Osteoblast (primary cell): ENCODE measurements at regions not wholly inside any gene's neighbourhood (a gene's known extent, or its start where the extent isn't known, plus 50 kb on each side); places are given as distances from the start of the nearest gene placed in this dataset.

Source experiments
- DNase-seq: peaks from one replicate; pipeline ENCODE4 v3.0.0; 2011; ENCODE audit warnings: low spot score, mixed read lengths; ENCODE audit not compliant: insufficient read length; ENCODE audit errors: missing footprints
- H2AFZ ChIP-seq: 2 replicates; pipeline ENCODE4 v1.6.0; 2011; ENCODE audit warnings: mild to moderate bottlenecking, low read length
- H3K27ac ChIP-seq: 2 replicates; pipeline ENCODE4 v1.5.1; 2011; ENCODE audit warnings: mild to moderate bottlenecking, low read depth, low read length, moderate library complexity
- H3K27me3 ChIP-seq: 2 replicates; pipeline ENCODE4 v1.6.0; 2012; ENCODE audit warnings: mild to moderate bottlenecking, control low read depth, inconsistent platforms, low read length, moderate library complexity; ENCODE audit not compliant: insufficient read depth
- H3K36me3 ChIP-seq: 2 replicates; pipeline ENCODE4 v1.5.1; 2011; ENCODE audit warnings: mild to moderate bottlenecking, low read length, control low read depth, moderate library complexity; ENCODE audit not compliant: insufficient read depth
- H3K4me1 ChIP-seq: 2 replicates; pipeline ENCODE4 v1.5.1; 2011; ENCODE audit warnings: mild to moderate bottlenecking, low read length, control low read depth, moderate library complexity; ENCODE audit not compliant: insufficient read depth
- H3K4me2 ChIP-seq: 2 replicates; pipeline ENCODE4 v1.6.0; 2011; ENCODE audit warnings: mild to moderate bottlenecking, low read length; ENCODE audit not compliant: insufficient read depth
- H3K4me3 ChIP-seq: fragments of 200-600 bp; sonication (generic); 3 replicates; pipeline ENCODE4 v1.5.1; 2012; ENCODE audit warnings: mild to moderate bottlenecking, low read length, inconsistent platforms; ENCODE audit not compliant: insufficient read depth
- H3K79me2 ChIP-seq: 2 replicates; pipeline ENCODE4 v1.6.0; 2012; ENCODE audit warnings: mild to moderate bottlenecking, low read length, control low read depth, inconsistent platforms; ENCODE audit not compliant: insufficient read depth
- H3K9me3 ChIP-seq: 2 replicates; pipeline ENCODE4 v1.5.1; 2011; ENCODE audit warnings: low read depth, low read length, control low read depth
- H4K20me1 ChIP-seq: 2 replicates; pipeline ENCODE4 v1.6.0; 2012; ENCODE audit warnings: mild to moderate bottlenecking, low read length, control low read depth; ENCODE audit not compliant: insufficient read depth
- TF ChIP-seq, protein P1 (sequence below): IDR thresholded peaks from 2 replicates; pipeline ENCODE4 v1.5.1; 2011; ENCODE audit warnings: mild to moderate bottlenecking, low read depth, low read length, moderate library complexity; ENCODE audit errors: extremely low read depth

DNA sequence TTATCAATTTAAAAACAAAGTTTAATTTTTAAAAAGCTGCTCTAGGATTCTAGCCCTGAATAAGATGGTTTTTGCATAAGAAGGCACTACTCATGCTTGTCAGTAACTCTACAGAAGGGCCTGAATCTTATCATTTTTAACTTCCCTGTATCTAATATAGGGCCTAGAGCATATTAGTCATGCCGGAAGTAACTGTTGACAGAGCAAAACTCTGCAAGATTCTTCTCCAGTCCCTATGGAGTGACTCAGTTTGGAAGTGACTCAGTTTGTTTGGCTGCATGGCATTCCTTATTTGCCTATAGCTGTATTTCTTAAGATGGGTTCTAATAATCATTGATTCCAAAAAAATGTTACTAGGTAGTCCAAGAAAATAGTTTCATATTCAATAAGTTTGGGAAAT, 431.8 kb upstream of the HTR2C start:
- Histone ChIP-seq H3K36me3 (no peaks in the 10 kb centered on the region), H2AFZ (no peak overlapping the region), H3K27me3 (no peaks in the 10 kb centered on the region), H3K9me3 (no peaks in the 10 kb centered on the region), H3K79me2 (no peaks in the 10 kb centered on the region), H3K27ac (no peak overlapping the region), H3K4me1 (no peaks in the 10 kb centered on the region), H4K20me1 (no peaks in the 10 kb centered on the region), H3K4me3 (no peak overlapping the region), H3K4me2 (no peak overlapping the region)
- TF ChIP-seq, protein P1, sequence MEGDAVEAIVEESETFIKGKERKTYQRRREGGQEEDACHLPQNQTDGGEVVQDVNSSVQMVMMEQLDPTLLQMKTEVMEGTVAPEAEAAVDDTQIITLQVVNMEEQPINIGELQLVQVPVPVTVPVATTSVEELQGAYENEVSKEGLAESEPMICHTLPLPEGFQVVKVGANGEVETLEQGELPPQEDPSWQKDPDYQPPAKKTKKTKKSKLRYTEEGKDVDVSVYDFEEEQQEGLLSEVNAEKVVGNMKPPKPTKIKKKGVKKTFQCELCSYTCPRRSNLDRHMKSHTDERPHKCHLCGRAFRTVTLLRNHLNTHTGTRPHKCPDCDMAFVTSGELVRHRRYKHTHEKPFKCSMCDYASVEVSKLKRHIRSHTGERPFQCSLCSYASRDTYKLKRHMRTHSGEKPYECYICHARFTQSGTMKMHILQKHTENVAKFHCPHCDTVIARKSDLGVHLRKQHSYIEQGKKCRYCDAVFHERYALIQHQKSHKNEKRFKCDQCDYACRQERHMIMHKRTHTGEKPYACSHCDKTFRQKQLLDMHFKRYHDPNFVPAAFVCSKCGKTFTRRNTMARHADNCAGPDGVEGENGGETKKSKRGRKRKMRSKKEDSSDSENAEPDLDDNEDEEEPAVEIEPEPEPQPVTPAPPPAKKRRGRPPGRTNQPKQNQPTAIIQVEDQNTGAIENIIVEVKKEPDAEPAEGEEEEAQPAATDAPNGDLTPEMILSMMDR, result no peak
- no peak for DNase-seq

DNA sequence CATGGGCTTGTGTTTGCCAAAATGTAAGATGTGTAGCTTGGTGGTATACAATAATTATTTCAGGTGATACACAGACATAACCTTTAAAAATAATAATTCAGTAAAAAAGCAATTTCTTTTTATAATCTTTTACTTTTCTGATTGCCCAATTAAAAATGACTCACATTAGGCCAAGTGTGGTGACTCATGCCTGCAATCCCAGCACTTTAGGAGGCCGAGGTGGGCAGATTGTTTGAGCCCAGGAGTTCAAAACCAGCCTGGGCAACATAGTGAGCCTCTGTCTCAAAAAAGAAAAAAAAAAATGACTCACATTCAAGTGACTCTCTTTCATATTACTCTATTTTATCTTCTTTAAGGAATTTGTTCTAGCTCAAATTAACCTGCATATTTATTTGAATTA, 449.4 kb upstream of the HTR2C start:
- Histone ChIP-seq H3K79me2 (no peaks in the 10 kb centered on the region), H3K27me3 (no peaks in the 10 kb centered on the region), H3K9me3 (no peaks in the 10 kb centered on the region), H3K4me2 (no peak overlapping the region), H4K20me1 (no peaks in the 10 kb centered on the region), H2AFZ (no peak overlapping the region), H3K36me3 (no peaks in the 10 kb centered on the region), H3K4me1 (no peaks in the 10 kb centered on the region), H3K4me3 (no peak overlapping the region), H3K27ac (no peak overlapping the region)
- TF ChIP-seq, protein P1, result no peak
- DNase-seq, result no peak

DNA sequence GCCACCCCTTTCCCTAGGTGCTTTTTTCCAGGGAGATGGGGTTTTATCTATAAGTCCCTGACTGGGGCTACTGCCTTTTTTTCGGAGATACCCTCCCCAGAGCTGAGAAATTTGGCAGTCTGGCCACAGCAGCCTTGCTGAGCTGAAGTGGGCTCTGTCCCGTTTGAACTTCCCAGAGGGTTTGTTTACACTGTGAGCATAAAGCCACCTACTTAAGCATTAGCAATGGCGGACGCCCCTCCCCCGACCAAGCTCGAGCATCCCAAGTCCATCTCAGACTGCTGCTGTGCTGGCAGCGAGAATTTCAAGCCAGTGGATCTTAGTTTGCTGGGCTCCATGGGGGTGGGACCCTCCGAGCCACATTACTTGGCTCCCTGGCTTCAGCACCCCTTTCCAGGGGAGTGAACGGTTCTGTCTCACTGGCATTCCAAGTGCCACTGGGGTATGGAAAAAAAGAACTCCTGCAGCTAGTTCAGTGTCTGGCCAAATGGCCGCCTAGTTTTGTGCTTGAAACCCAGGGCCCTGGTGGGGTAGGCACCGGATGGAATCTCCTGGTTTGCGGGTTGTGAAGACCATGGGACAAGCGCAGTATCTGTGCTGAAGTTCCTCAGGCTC, 456.4 kb upstream of the HTR2C start:
- no peak overlapping the region for H2AFZ ChIP-seq
- no peak overlapping the region for H3K4me3 ChIP-seq
- H3K27me3 ChIP-seq, result no peaks in the 10 kb centered on the region
- TF ChIP-seq, protein P1, result no peak
- no peaks in the 10 kb centered on the region for H3K79me2 ChIP-seq
- H3K27ac ChIP-seq, result no peak overlapping the region
- no peaks in the 10 kb centered on the region for H4K20me1 ChIP-seq
- no peaks in the 10 kb centered on the region for H3K9me3 ChIP-seq
- no peak overlapping the region for H3K4me2 ChIP-seq
- H3K4me1 ChIP-seq, result no peaks in the 10 kb centered on the region
- DNase-seq, result no peak
- H3K36me3 ChIP-seq, result no peaks in the 10 kb centered on the region

DNA sequence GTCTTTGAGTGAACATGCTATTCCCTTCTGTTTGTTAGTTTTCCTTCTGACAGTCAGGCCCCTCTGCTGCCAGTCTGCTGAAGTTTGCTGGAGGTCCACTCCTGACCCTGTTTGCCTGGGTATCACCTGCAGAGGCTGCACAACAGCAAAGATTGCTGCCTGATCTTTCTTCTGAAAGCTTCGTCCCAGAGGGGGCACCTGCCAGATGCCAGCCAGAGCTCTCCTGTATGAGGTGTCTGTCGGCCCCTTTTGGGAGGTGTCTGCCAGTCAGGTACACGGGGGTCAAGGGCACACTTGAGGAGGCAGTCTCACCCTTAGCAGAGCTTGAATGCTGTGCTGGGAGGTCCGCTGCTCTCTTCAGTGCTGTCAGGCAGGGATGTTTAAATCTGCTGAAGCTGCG, 456.9 kb upstream of the HTR2C start:
- Histone ChIP-seq H3K4me1 (no peaks in the 10 kb centered on the region), H3K27ac (no peak overlapping the region)

More for the DNA sequence above, 456.9 kb upstream of the HTR2C start:
- no peaks in the 10 kb centered on the region for H3K27me3 ChIP-seq
- H4K20me1 ChIP-seq, result no peaks in the 10 kb centered on the region
- no peaks in the 10 kb centered on the region for H3K79me2 ChIP-seq
- no peak overlapping the region for H2AFZ ChIP-seq
- TF ChIP-seq, protein P1, result no peak
- no peak overlapping the region for H3K4me2 ChIP-seq
- no peaks in the 10 kb centered on the region for H3K36me3 ChIP-seq
- no peak overlapping the region for H3K4me3 ChIP-seq
- no peak for DNase-seq
- H3K9me3 ChIP-seq, result no peaks in the 10 kb centered on the region
